ENCODE measurements at regions not wholly inside any gene's neighbourhood (a gene's known extent, or its start where the extent isn't known, plus 50 kb on each side); places are given as distances from the start of the nearest gene placed in this dataset.

- no CpG with 5 or more reads among the region's 2 CpGs for WGBS (ENCODE audit: extremely low coverage, insufficient read length, low lambda C conversion rate)
- H3K14ac ChIP-seq (ENCODE audit: insufficient read depth, low read length), result no peak overlapping the region
- H3K4me1 Mint-ChIP-seq, result peaks cover 22 to 28% of the 10 kb centered on the region in 2 experiments
- H2BK5ac ChIP-seq (ENCODE audit: insufficient read length, low read length), result no peak overlapping the region
- no peak overlapping the region for H3T11ph ChIP-seq (ENCODE audit: low read length)
- no peak overlapping the region for H3K27ac ChIP-seq (ENCODE audit: insufficient read length, low read depth, low read length)
- H3K27ac Mint-ChIP-seq, result no peak overlapping the region
- H3K18ac ChIP-seq (ENCODE audit: insufficient read length, low read depth, low read length), result no peak overlapping the region
- H4K5ac ChIP-seq (ENCODE audit: insufficient read length, low read depth, low read length), result no peak overlapping the region
- H4K8ac ChIP-seq (replicated peaks; ENCODE audit: insufficient read length, low read depth, low read length), result no peak overlapping the region
- H3K27me3 Mint-ChIP-seq (ENCODE audit: low read depth), result peaks cover 30% of the 10 kb centered on the region
- H2AFZ ChIP-seq (ENCODE audit: low read length), result no peak overlapping the region
- no peaks in the 10 kb centered on the region for H3K79me2 ChIP-seq (ENCODE audit: insufficient read depth, low read length)
- H2BK120ac ChIP-seq (ENCODE audit: low read depth, low read length, poor library complexity, severe bottlenecking), result no peak overlapping the region
- no peaks in the 10 kb centered on the region for H4K20me1 ChIP-seq (ENCODE audit: control insufficient read depth, insufficient read depth, insufficient read length)
- no peak overlapping the region for H2BK15ac ChIP-seq (ENCODE audit: low read depth, low read length)
- H3K4me3 Mint-ChIP-seq, result no peak overlapping the region
- H3K79me1 ChIP-seq (ENCODE audit: insufficient read depth, low read depth, low read length, poor library complexity, severe bottlenecking), result no peaks in the 10 kb centered on the region
- no peak overlapping the region for H2BK12ac ChIP-seq (ENCODE audit: insufficient read length, low read depth, low read length)
- TF ChIP-seq, protein P1, sequence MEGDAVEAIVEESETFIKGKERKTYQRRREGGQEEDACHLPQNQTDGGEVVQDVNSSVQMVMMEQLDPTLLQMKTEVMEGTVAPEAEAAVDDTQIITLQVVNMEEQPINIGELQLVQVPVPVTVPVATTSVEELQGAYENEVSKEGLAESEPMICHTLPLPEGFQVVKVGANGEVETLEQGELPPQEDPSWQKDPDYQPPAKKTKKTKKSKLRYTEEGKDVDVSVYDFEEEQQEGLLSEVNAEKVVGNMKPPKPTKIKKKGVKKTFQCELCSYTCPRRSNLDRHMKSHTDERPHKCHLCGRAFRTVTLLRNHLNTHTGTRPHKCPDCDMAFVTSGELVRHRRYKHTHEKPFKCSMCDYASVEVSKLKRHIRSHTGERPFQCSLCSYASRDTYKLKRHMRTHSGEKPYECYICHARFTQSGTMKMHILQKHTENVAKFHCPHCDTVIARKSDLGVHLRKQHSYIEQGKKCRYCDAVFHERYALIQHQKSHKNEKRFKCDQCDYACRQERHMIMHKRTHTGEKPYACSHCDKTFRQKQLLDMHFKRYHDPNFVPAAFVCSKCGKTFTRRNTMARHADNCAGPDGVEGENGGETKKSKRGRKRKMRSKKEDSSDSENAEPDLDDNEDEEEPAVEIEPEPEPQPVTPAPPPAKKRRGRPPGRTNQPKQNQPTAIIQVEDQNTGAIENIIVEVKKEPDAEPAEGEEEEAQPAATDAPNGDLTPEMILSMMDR (conservative IDR thresholded peaks at IDR 0.05), result no peak
- H3K56ac ChIP-seq (ENCODE audit: insufficient read length, low read depth, low read length), result no peak overlapping the region
- H4K91ac ChIP-seq (ENCODE audit: insufficient read length, low read depth, low read length), result no peak overlapping the region
- no peak for DNase-seq
- no peak overlapping the region for H3K4me2 ChIP-seq (ENCODE audit: insufficient read depth, insufficient read length, low read length)
- H3K23ac ChIP-seq (ENCODE audit: insufficient read length, low read depth, low read length), result no peak overlapping the region
- no peak overlapping the region for H2AK5ac ChIP-seq (ENCODE audit: insufficient read length, low read length)
- H3K23me2 ChIP-seq (ENCODE audit: insufficient read length, low read depth, low read length, poor library complexity, severe bottlenecking), result no peaks in the 10 kb centered on the region
- no peaks in the 10 kb centered on the region; a peak in 2 of 5 replicates for H3K9me3 Mint-ChIP-seq
- no peaks in the 10 kb centered on the region for H3K9me3 ChIP-seq (ENCODE audit: control insufficient read depth, low read depth, low read length)
- H2BK20ac ChIP-seq (ENCODE audit: low read depth, low read length, poor library complexity, severe bottlenecking), result no peak overlapping the region
- no peaks in the 10 kb centered on the region for H3K27me3 ChIP-seq (ENCODE audit: insufficient read depth, low read length)
- no peak overlapping the region for H3K9ac ChIP-seq (ENCODE audit: extremely low read depth, insufficient read length, low read length)
- peaks cover 0 to 10% (median 0%) of the 10 kb centered on the region in 3 experiments; a peak in 2 of 7 replicates for H3K36me3 Mint-ChIP-seq (ENCODE audit: insufficient read depth in 1 of 3, low read depth in 3 of 3)
- H3K4me1 ChIP-seq (ENCODE audit: insufficient read depth, low read length), result no peaks in the 10 kb centered on the region; the same call in 1 of the 2 replicates
- no peak overlapping the region for H3K4ac ChIP-seq (ENCODE audit: low read depth, low read length)
Observed at GRCh38 chr1:214155987-214156625, 124.9 kb upstream of the SMYD2 start.

Data from H9 (cell line).